ENCODE measurements at regions not wholly inside any gene's neighbourhood (a gene's known extent, or its start where the extent isn't known, plus 50 kb on each side); places are given as distances from the start of the nearest gene placed in this dataset.
"Not testable (repeated sequence)": the region's sequence is repeated elsewhere in the genome, so short reads cannot be mapped to it uniquely, and the experiment has no call there.

GRCh38 chrX:96591421-96591820, 93.2 kb upstream of the DIAPH2 start:
- Histone ChIP-seq H3K4me3 (ENCODE audit: low read depth in 1 of 2, low read length in 2 of 2) (no peak overlapping the region), H2AFZ (ENCODE audit: low read depth, low read length) (no peak overlapping the region), H3K36me3 (ENCODE audit: insufficient read depth, low read length) (no peaks in the 10 kb centered on the region), H3K9me3 (ENCODE audit: insufficient read depth, low read length, severe bottlenecking) (no peaks in the 10 kb centered on the region), H4K20me1 (ENCODE audit: insufficient read depth, low read length) (no peaks in the 10 kb centered on the region), H3K27me3 (ENCODE audit: insufficient read depth, low read length, poor library complexity) (no peaks in the 10 kb centered on the region), H3K9ac (ENCODE audit: low read depth, low read length) (no peak overlapping the region), H3K79me2 (ENCODE audit: insufficient read depth, low read length) (no peaks in the 10 kb centered on the region), H3K27ac (ENCODE audit: low read length) (no peak overlapping the region), H3K4me1 (ENCODE audit: insufficient read depth, low read length) (no peaks in the 10 kb centered on the region), H3K4me2 (ENCODE audit: insufficient read depth, low read length) (no peak overlapping the region)
- TF ChIP-seq CTCF (IDR thresholded peaks at IDR 0.05; ENCODE audit: borderline replicate concordance, extremely low read depth, low read length, poor library complexity, severe bottlenecking) = no peak
- ATAC-seq (ENCODE audit: insufficient read depth, low read depth) (no peak), DNase-seq (no peak)

- H3K9ac ChIP-seq (ENCODE audit: low read depth, low read length); H3K36me3 ChIP-seq (ENCODE audit: insufficient read depth, low read length); H2AFZ ChIP-seq (ENCODE audit: low read depth, low read length); DNase-seq; H4K20me1 ChIP-seq (ENCODE audit: insufficient read depth, low read length); H3K4me2 ChIP-seq (ENCODE audit: insufficient read depth, low read length); H3K4me1 ChIP-seq (ENCODE audit: insufficient read depth, low read length); H3K79me2 ChIP-seq (ENCODE audit: insufficient read depth, low read length); H3K27ac ChIP-seq (ENCODE audit: low read length); ATAC-seq (ENCODE audit: insufficient read depth, low read depth); H3K27me3 ChIP-seq (ENCODE audit: insufficient read depth, low read length, poor library complexity); H3K4me3 ChIP-seq (ENCODE audit: low read depth in 1 of 2, low read length in 2 of 2); H3K9me3 ChIP-seq (ENCODE audit: insufficient read depth, low read length, severe bottlenecking): not testable (repeated sequence)
These were observed 86.8 kb upstream of the DIAPH2 start for GRCh38 chrX:96597847-96598246.

- Histone ChIP-seq H3K9ac (ENCODE audit: low read depth, low read length) (no peak overlapping the region), H3K27me3 (ENCODE audit: insufficient read depth, low read length, poor library complexity) (no peaks in the 10 kb centered on the region), H3K4me3 (ENCODE audit: low read depth in 1 of 2, low read length in 2 of 2) (no peak overlapping the region), H3K27ac (ENCODE audit: low read length) (no peak overlapping the region), H3K79me2 (ENCODE audit: insufficient read depth, low read length) (no peaks in the 10 kb centered on the region), H4K20me1 (ENCODE audit: insufficient read depth, low read length) (no peaks in the 10 kb centered on the region), H3K36me3 (ENCODE audit: insufficient read depth, low read length) (no peaks in the 10 kb centered on the region), H3K4me1 (ENCODE audit: insufficient read depth, low read length) (no peaks in the 10 kb centered on the region), H2AFZ (ENCODE audit: low read depth, low read length) (no peak overlapping the region), H3K4me2 (ENCODE audit: insufficient read depth, low read length) (no peak overlapping the region), H3K9me3 (ENCODE audit: insufficient read depth, low read length, severe bottlenecking) (no peaks in the 10 kb centered on the region)
- DNase-seq = no peak
- no peak for TF ChIP-seq CTCF (IDR thresholded peaks at IDR 0.05; ENCODE audit: borderline replicate concordance, extremely low read depth, low read length, poor library complexity, severe bottlenecking)
- no peak for ATAC-seq (ENCODE audit: insufficient read depth, low read depth)
These were observed 72.9 kb upstream of the DIAPH2 start for GRCh38 chrX:96611619-96612362.

GRCh38 chrX:96615448-96615847, 69.2 kb upstream of the DIAPH2 start:
- TF ChIP-seq EZH2 (IDR thresholded peaks at IDR 0.05; ENCODE audit: borderline replicate concordance, low read depth, low read length, severe bottlenecking) = no peak
- no peak for TF ChIP-seq CTCF (IDR thresholded peaks at IDR 0.05; ENCODE audit: borderline replicate concordance, extremely low read depth, low read length, poor library complexity, severe bottlenecking)

More at GRCh38 chrX:96615448-96615847, 69.2 kb upstream of the DIAPH2 start:
- Histone ChIP-seq H3K4me2 (ENCODE audit: insufficient read depth, low read length) (no peak overlapping the region), H3K9ac (ENCODE audit: low read depth, low read length) (no peak overlapping the region), H3K36me3 (ENCODE audit: insufficient read depth, low read length) (no peaks in the 10 kb centered on the region), H3K9me3 (ENCODE audit: insufficient read depth, low read length, severe bottlenecking) (no peaks in the 10 kb centered on the region), H3K27me3 (ENCODE audit: insufficient read depth, low read length, poor library complexity) (no peaks in the 10 kb centered on the region), H3K79me2 (ENCODE audit: insufficient read depth, low read length) (no peaks in the 10 kb centered on the region), H3K4me1 (ENCODE audit: insufficient read depth, low read length) (no peaks in the 10 kb centered on the region), H3K27ac (ENCODE audit: low read length) (no peak overlapping the region), H2AFZ (ENCODE audit: low read depth, low read length) (no peak overlapping the region), H3K4me3 (ENCODE audit: low read depth in 1 of 2, low read length in 2 of 2) (no peak overlapping the region), H4K20me1 (ENCODE audit: insufficient read depth, low read length) (no peaks in the 10 kb centered on the region)
- ATAC-seq (ENCODE audit: insufficient read depth, low read depth) (no peak), DNase-seq (no peak)
